ENCODE measurements at regions not wholly inside any gene's neighbourhood (a gene's known extent, or its start where the extent isn't known, plus 50 kb on each side); places are given as distances from the start of the nearest gene placed in this dataset.

GRCh38 chr11:76279646-76280045 is 73.3 kb upstream of the WNT11 start:
- TF ChIP-seq, protein P1, sequence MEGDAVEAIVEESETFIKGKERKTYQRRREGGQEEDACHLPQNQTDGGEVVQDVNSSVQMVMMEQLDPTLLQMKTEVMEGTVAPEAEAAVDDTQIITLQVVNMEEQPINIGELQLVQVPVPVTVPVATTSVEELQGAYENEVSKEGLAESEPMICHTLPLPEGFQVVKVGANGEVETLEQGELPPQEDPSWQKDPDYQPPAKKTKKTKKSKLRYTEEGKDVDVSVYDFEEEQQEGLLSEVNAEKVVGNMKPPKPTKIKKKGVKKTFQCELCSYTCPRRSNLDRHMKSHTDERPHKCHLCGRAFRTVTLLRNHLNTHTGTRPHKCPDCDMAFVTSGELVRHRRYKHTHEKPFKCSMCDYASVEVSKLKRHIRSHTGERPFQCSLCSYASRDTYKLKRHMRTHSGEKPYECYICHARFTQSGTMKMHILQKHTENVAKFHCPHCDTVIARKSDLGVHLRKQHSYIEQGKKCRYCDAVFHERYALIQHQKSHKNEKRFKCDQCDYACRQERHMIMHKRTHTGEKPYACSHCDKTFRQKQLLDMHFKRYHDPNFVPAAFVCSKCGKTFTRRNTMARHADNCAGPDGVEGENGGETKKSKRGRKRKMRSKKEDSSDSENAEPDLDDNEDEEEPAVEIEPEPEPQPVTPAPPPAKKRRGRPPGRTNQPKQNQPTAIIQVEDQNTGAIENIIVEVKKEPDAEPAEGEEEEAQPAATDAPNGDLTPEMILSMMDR (conservative IDR thresholded peaks at IDR 0.05; ENCODE audit: low read length): no peak
- TF ChIP-seq EZH2phosphoT487 (IDR thresholded peaks at IDR 0.05; ENCODE audit: borderline replicate concordance, low read depth, low read length): no peak
